Activated CD8-positive, alpha-beta T cell treated with anti-CD3 and anti-CD28 coated beads for 36 hours (primary cell): ENCODE measurements at regions not wholly inside any gene's neighbourhood (a gene's known extent, or its start where the extent isn't known, plus 50 kb on each side); places are given as distances from the start of the nearest gene placed in this dataset.

Experiments used
- ATAC-seq: fragments of 200-7000 bp; cut with Tn5 transposase; one replicate; pipeline ENCODE4 v1.10.0; 2021; ENCODE audit warnings: mild to moderate bottlenecking, moderate library complexity
- CTCF ChIA-PET: fragments of 350-600 bp; sonication (Branson Sonifier 250); formaldehyde crosslinking; loops from one replicate; lab custom pipeline; 2021; ENCODE audit warnings: antibody characterized with exemption; lab: Charles Lee
- POLR2A ChIA-PET: fragments of 350-600 bp; sonication (Branson Sonifier 250); formaldehyde crosslinking; loops from one replicate; lab custom pipeline; 2021; ENCODE audit warnings: antibody characterized with exemption; lab: Charles Lee
- DNase-seq: peaks from one replicate; pipeline ENCODE4 v3.0.0-alpha.2; 2020
- H3K27ac Mint-ChIP-seq: one replicate; pipeline ENCODE4 v1.8.0; 2021; ENCODE audit warnings: mild to moderate bottlenecking, mixed read lengths
- H3K27me3 Mint-ChIP-seq: one replicate; pipeline ENCODE4 v1.8.0; 2021; ENCODE audit warnings: mixed read lengths
- H3K36me3 Mint-ChIP-seq: one replicate; pipeline ENCODE4 v1.8.0; 2021; ENCODE audit warnings: low read depth, mixed read lengths
- H3K4me1 Mint-ChIP-seq: one replicate; pipeline ENCODE4 v1.8.0; 2021; ENCODE audit warnings: low read depth, mixed read lengths
- H3K4me3 Mint-ChIP-seq: one replicate; pipeline ENCODE4 v1.8.0; 2021; ENCODE audit warnings: mild to moderate bottlenecking, moderate library complexity, mixed read lengths
- H3K9me3 Mint-ChIP-seq: one replicate; pipeline ENCODE4 v1.8.0; 2021; ENCODE audit warnings: mixed read lengths
- CTCF ChIP-seq: fragments of 200-600 bp; IDR thresholded peaks from one replicate; pipeline ENCODE4 v1.8.0; 2022; ENCODE audit warnings: antibody characterized with exemption, mild to moderate bottlenecking
- intact Hi-C: fragments of 100-400 bp; cut with micrococcal nuclease; formaldehyde crosslinking; loops from one replicate; pipeline ENCODE4 v1.10.0; 2022

- peaks cover 2% of the 10 kb centered on the region for H3K9me3 Mint-ChIP-seq
- no peak for ATAC-seq
- no peak overlapping the region for H3K27ac Mint-ChIP-seq
- H3K27me3 Mint-ChIP-seq: peaks cover 1% of the 10 kb centered on the region
- TF ChIP-seq CTCF: no peak
- ChIA-PET POLR2A (no interaction called here), CTCF (no interaction called here)
- no peaks in the 10 kb centered on the region for H3K4me1 Mint-ChIP-seq
- H3K36me3 Mint-ChIP-seq: no peaks in the 10 kb centered on the region
- no peak for DNase-seq
- H3K4me3 Mint-ChIP-seq: no peak overlapping the region
- intact Hi-C loops: no loop called here
These were observed 360.5 kb downstream of the LIG4 start for GRCh38 chr13:107854880-107855279.

- peaks cover 1% of the 10 kb centered on the region for H3K27me3 Mint-ChIP-seq
- intact Hi-C loops: no loop called here
- H3K36me3 Mint-ChIP-seq: no peaks in the 10 kb centered on the region
- no peak for TF ChIP-seq CTCF
- ChIA-PET CTCF (no interaction called here), POLR2A (no interaction called here)
- H3K9me3 Mint-ChIP-seq: peaks cover 2% of the 10 kb centered on the region
- H3K4me1 Mint-ChIP-seq: no peaks in the 10 kb centered on the region
- DNase-seq (no peak), ATAC-seq (no peak)
- H3K27ac Mint-ChIP-seq: no peak overlapping the region
- H3K4me3 Mint-ChIP-seq: no peak overlapping the region
These were observed 363.3 kb downstream of the LIG4 start for GRCh38 chr13:107852072-107852471.

GRCh38 chr13:107851670-107852069 is 363.7 kb downstream of the LIG4 start:
- intact Hi-C loops: no loop called here
- POLR2A ChIA-PET: no interaction called here
- Mint-ChIP-seq H3K9me3 (peaks cover 2% of the 10 kb centered on the region), H3K4me3 (no peak overlapping the region), H3K27ac (no peak overlapping the region), H3K36me3 (no peaks in the 10 kb centered on the region), H3K27me3 (peaks cover 1% of the 10 kb centered on the region), H3K4me1 (no peaks in the 10 kb centered on the region)
- no peak for TF ChIP-seq CTCF
- DNase-seq (no peak), ATAC-seq (no peak)
- CTCF ChIA-PET: no interaction called here

- no peak overlapping the region for H3K4me3 Mint-ChIP-seq
- no peak overlapping the region for H3K27ac Mint-ChIP-seq
- intact Hi-C loops: no loop called here
- no peak for ATAC-seq
- ChIA-PET CTCF (no interaction called here), POLR2A (no interaction called here)
- no peak for DNase-seq
- H3K9me3 Mint-ChIP-seq: no peaks in the 10 kb centered on the region
- H3K4me1 Mint-ChIP-seq: no peaks in the 10 kb centered on the region
- H3K36me3 Mint-ChIP-seq: no peaks in the 10 kb centered on the region
- H3K27me3 Mint-ChIP-seq: no peaks in the 10 kb centered on the region
- no peak for TF ChIP-seq CTCF
These were observed 367.9 kb downstream of the LIG4 start for GRCh38 chr13:107847406-107847805.

GRCh38 chr13:107846642-107847041 is 368.7 kb downstream of the LIG4 start:
- CTCF ChIA-PET: no interaction called here
- POLR2A ChIA-PET: no interaction called here
- H3K36me3 Mint-ChIP-seq: no peaks in the 10 kb centered on the region
- no peak overlapping the region for H3K4me3 Mint-ChIP-seq
- H3K9me3 Mint-ChIP-seq: no peaks in the 10 kb centered on the region
- no peaks in the 10 kb centered on the region for H3K27me3 Mint-ChIP-seq
- intact Hi-C loops: no loop called here
- no peak overlapping the region for H3K27ac Mint-ChIP-seq
- H3K4me1 Mint-ChIP-seq: no peaks in the 10 kb centered on the region
- ATAC-seq (no peak), DNase-seq (no peak)
- no peak for TF ChIP-seq CTCF
